T-cell (primary cell): ENCODE measurements at regions not wholly inside any gene's neighbourhood (a gene's known extent, or its start where the extent isn't known, plus 50 kb on each side); places are given as distances from the start of the nearest gene placed in this dataset.

Experiments used
- ATAC-seq, 4 experiments: fragments of 200-7000 bp in 3 of 4; fragments of 150-1000 bp in 1 of 4; cut with Tn5 transposase; replicated peaks in 1 of 4; 1 replicate in 3 of 4; 2 replicates in 1 of 4; pipeline ENCODE4 v1.10.0; 2021; ENCODE audit warnings: moderate library complexity in 3 of 4, mild to moderate bottlenecking in 2 of 4, moderate number of reproducible peaks in 1 of 4
- CTCF ChIA-PET, 2 donors: fragments of 300-600 bp; sonication (Branson Sonifier 250); formaldehyde crosslinking; loops; one replicate each; lab custom pipeline; 2022; ENCODE audit warnings: antibody characterized with exemption in 2 of 2; lab: Charles Lee
- POLR2A ChIA-PET, 2 donors: fragments of 300-600 bp; sonication (Branson Sonifier 250); formaldehyde crosslinking; loops; one replicate each; lab custom pipeline; 2022; ENCODE audit warnings: antibody characterized with exemption in 2 of 2; lab: Charles Lee
- DNase-seq, 35 experiments: peaks; one replicate each; pipeline versions ENCODE4 v3.0.0 to v3.0.0-alpha.2; 2013 to 2023
- H3K27ac ChIP-seq: one replicate; pipeline ENCODE4 v1.5.1; 2013; ENCODE audit warnings: low read length
- H3K27me3 ChIP-seq, 2 experiments: replicated peaks in 1 of 2; 1 replicate in 1 of 2; 2 replicates in 1 of 2; pipeline versions ENCODE4 v1.6.1 to v1.7.0; 2013; ENCODE audit warnings: low read length in 1 of 2, mixed read lengths in 1 of 2; ENCODE audit not compliant: control insufficient read depth in 2 of 2, insufficient read depth in 2 of 2; ENCODE audit errors: extremely low read depth in 1 of 2
- H3K36me3 ChIP-seq, 2 donors: 1 replicate in 1 of 2; 2 replicates in 1 of 2; pipeline versions ENCODE4 v1.6.1 to v1.7.0; 2013; ENCODE audit warnings: low read length in 1 of 2; ENCODE audit not compliant: control insufficient read depth in 2 of 2, insufficient read depth in 1 of 2; ENCODE audit errors: extremely low read depth in 1 of 2
- H3K4me1 ChIP-seq, 2 experiments: 1 replicate in 1 of 2; 2 replicates in 1 of 2; pipeline versions ENCODE4 v1.6.1 to v1.7.0; 2013; ENCODE audit warnings: low read length in 2 of 2, mixed read lengths in 1 of 2; ENCODE audit not compliant: insufficient read depth in 2 of 2, control insufficient read depth in 1 of 2; ENCODE audit errors: extremely low read depth in 1 of 2
- H3K4me3 ChIP-seq, 2 donors: 1 replicate in 1 of 2; 2 replicates in 1 of 2; pipeline versions ENCODE4 v1.5.1 to v1.7.0; 2013; ENCODE audit warnings: mild to moderate bottlenecking in 2 of 2, low read length in 1 of 2, moderate library complexity in 1 of 2; ENCODE audit not compliant: control insufficient read depth in 1 of 2; ENCODE audit errors: extremely low read depth in 1 of 2
- H3K9me3 ChIP-seq: 2 replicates; pipeline ENCODE4 v1.7.0; 2013
- H3K27ac Mint-ChIP-seq, 2 donors: one replicate each; pipeline ENCODE4 v1.8.0; 2020 to 2021; ENCODE audit warnings: mild to moderate bottlenecking in 2 of 2, mixed read lengths in 2 of 2
- H3K27me3 Mint-ChIP-seq, 2 donors: one replicate each; pipeline ENCODE4 v1.8.0; 2021 to 2022; ENCODE audit warnings: mixed read lengths in 2 of 2
- H3K36me3 Mint-ChIP-seq: one replicate; pipeline ENCODE4 v1.8.0; 2021; ENCODE audit warnings: mixed read lengths
- H3K4me1 Mint-ChIP-seq, 3 donors: one replicate each; pipeline ENCODE4 v1.8.0; 2020 to 2022; ENCODE audit warnings: mixed read lengths in 3 of 3, mild to moderate bottlenecking in 1 of 3
- H3K4me3 Mint-ChIP-seq, 3 donors: one replicate each; pipeline ENCODE4 v1.8.0; 2020 to 2022; ENCODE audit warnings: mild to moderate bottlenecking in 3 of 3, mixed read lengths in 3 of 3, moderate library complexity in 3 of 3
- H3K9me3 Mint-ChIP-seq, 3 donors: one replicate each; pipeline ENCODE4 v1.8.0; 2020 to 2022; ENCODE audit warnings: mixed read lengths in 3 of 3
- WGBS: methylation state at CpG from one replicate; pipeline ENCODE4 v1.1.5; 2013; ENCODE audit warnings: missing lambda C conversion rate; ENCODE audit not compliant: insufficient coverage; 5-methylcytosine and 5-hydroxymethylcytosine counted together

- Histone ChIP-seq H3K4me3 (no peak overlapping the region), H3K27me3 (no peaks in the 10 kb centered on the region), H3K9me3 (no peaks in the 10 kb centered on the region), H3K36me3 (no peaks in the 10 kb centered on the region), H3K4me1 (no peaks in the 10 kb centered on the region), H3K27ac (no peak overlapping the region)
- H3K27ac Mint-ChIP-seq = no peak overlapping the region
- no peak overlapping the region for H3K4me3 Mint-ChIP-seq
- no peak for ATAC-seq
- H3K36me3 Mint-ChIP-seq = no peaks in the 10 kb centered on the region
- H3K4me1 Mint-ChIP-seq = no peaks in the 10 kb centered on the region
- WGBS = no CpG with 5 or more reads among the region's 6 CpGs
- CTCF ChIA-PET = no interaction called here
- POLR2A ChIA-PET = no interaction called here
- peaks cover 0 to 6% (median 0%) of the 10 kb centered on the region in 3 donors for H3K9me3 Mint-ChIP-seq
- H3K27me3 Mint-ChIP-seq = no peaks in the 10 kb centered on the region
- DNase-seq = no peak
These were observed 255.7 kb upstream of the PPARGC1A start for GRCh38 chr4:24145591-24145990.

- no peaks in the 10 kb centered on the region for H3K9me3 ChIP-seq
- no peaks in the 10 kb centered on the region for H3K36me3 ChIP-seq
- H3K4me3 ChIP-seq = no peak overlapping the region
- no peak overlapping the region for H3K27ac ChIP-seq
- Mint-ChIP-seq H3K4me1 (no peaks in the 10 kb centered on the region), H3K4me3 (no peak overlapping the region), H3K36me3 (no peaks in the 10 kb centered on the region), H3K27ac (no peak overlapping the region), H3K27me3 (no peaks in the 10 kb centered on the region), H3K9me3 (peaks cover 0 to 6% (median 0%) of the 10 kb centered on the region in 3 donors)
- 45% methylated on average over 2 of the region's 5 CpGs for WGBS
- DNase-seq (no peak), ATAC-seq (no peak)
- H3K27me3 ChIP-seq = no peaks in the 10 kb centered on the region
- ChIA-PET CTCF (no interaction called here), POLR2A (interaction anchor here in 1 of 2 donors (0.7 kb wide), 1 partner anchor 13 kb away, joined by 3 read pairs; no protein-coding TSS in a partner anchor)
- no peaks in the 10 kb centered on the region for H3K4me1 ChIP-seq
These were observed 254.5 kb upstream of the PPARGC1A start for GRCh38 chr4:24144381-24144780.

GRCh38 chr4:24143741-24144140 lies 253.9 kb upstream of the PPARGC1A start:
- Histone ChIP-seq H3K4me3 (no peak overlapping the region), H3K9me3 (no peaks in the 10 kb centered on the region), H3K36me3 (no peaks in the 10 kb centered on the region), H3K27ac (no peak overlapping the region), H3K27me3 (no peaks in the 10 kb centered on the region), H3K4me1 (no peaks in the 10 kb centered on the region)
- CTCF ChIA-PET = no interaction called here
- Mint-ChIP-seq H3K4me1 (no peaks in the 10 kb centered on the region), H3K9me3 (peaks cover 0 to 6% (median 0%) of the 10 kb centered on the region in 3 donors), H3K27me3 (no peaks in the 10 kb centered on the region), H3K27ac (no peak overlapping the region), H3K36me3 (no peaks in the 10 kb centered on the region), H3K4me3 (no peak overlapping the region)
- ATAC-seq (no peak), DNase-seq (no peak)
- POLR2A ChIA-PET = no interaction called here
- 50% methylated on average over 3 of the region's 3 CpGs for WGBS

GRCh38 chr4:24141836-24142235 lies 252.0 kb upstream of the PPARGC1A start:
- Histone ChIP-seq H3K9me3 (no peaks in the 10 kb centered on the region), H3K4me1 (no peaks in the 10 kb centered on the region), H3K4me3 (no peak overlapping the region), H3K27me3 (no peaks in the 10 kb centered on the region), H3K27ac (no peak overlapping the region), H3K36me3 (no peaks in the 10 kb centered on the region)
- ATAC-seq (no peak), DNase-seq (no peak)
- WGBS = 25% methylated on average over 2 of the region's 3 CpGs
- H3K9me3 Mint-ChIP-seq = peaks cover 0 to 6% (median 0%) of the 10 kb centered on the region in 3 donors
- H3K4me3 Mint-ChIP-seq = no peak overlapping the region
- ChIA-PET CTCF (no interaction called here), POLR2A (no interaction called here)
- no peaks in the 10 kb centered on the region for H3K36me3 Mint-ChIP-seq
- no peaks in the 10 kb centered on the region for H3K4me1 Mint-ChIP-seq
- H3K27ac Mint-ChIP-seq = no peak overlapping the region
- H3K27me3 Mint-ChIP-seq = no peaks in the 10 kb centered on the region

DNA sequence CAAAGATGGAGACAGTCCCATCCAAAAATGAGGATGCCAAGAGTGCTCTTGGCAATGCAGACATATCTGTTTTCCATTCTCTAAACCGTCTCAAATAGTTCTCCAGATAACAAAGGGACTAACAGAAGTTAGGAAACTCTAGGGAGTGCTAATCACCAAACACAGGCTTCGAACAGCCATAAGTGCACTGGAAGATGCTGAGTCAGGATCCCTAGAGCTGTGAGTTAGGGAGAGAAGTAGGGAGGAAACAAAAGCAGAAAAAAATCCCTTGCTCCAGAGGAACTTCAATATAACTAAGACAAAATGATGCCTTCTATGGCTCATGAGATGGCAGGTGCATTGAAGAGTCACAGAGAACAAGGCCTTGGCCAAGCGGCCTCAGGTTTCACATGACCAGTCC lies 251.0 kb upstream of the PPARGC1A start:
- ATAC-seq (no peak), DNase-seq (no peak)
- ChIA-PET CTCF (no interaction called here), POLR2A (no interaction called here)
- no peaks in the 10 kb centered on the region for H3K4me1 Mint-ChIP-seq
- Histone ChIP-seq H3K9me3 (no peaks in the 10 kb centered on the region), H3K27me3 (no peaks in the 10 kb centered on the region), H3K27ac (no peak overlapping the region), H3K36me3 (no peaks in the 10 kb centered on the region), H3K4me1 (no peaks in the 10 kb centered on the region), H3K4me3 (no peak overlapping the region)
- no peak overlapping the region for H3K27ac Mint-ChIP-seq
- 100% methylated on average over 1 of the region's 3 CpGs for WGBS
- no peaks in the 10 kb centered on the region for H3K27me3 Mint-ChIP-seq
- no peaks in the 10 kb centered on the region for H3K36me3 Mint-ChIP-seq
- H3K4me3 Mint-ChIP-seq = no peak overlapping the region
- peaks cover 0 to 6% (median 0%) of the 10 kb centered on the region in 3 donors for H3K9me3 Mint-ChIP-seq

GRCh38 chr4:24137671-24138601 lies 248.1 kb upstream of the PPARGC1A start:
- H3K27me3 ChIP-seq = no peaks in the 10 kb centered on the region
- 52% methylated on average over 7 of the region's 8 CpGs for WGBS
- no peaks in the 10 kb centered on the region for H3K27me3 Mint-ChIP-seq

More at GRCh38 chr4:24137671-24138601, 248.1 kb upstream of the PPARGC1A start:
- Histone ChIP-seq H3K27ac (no peak overlapping the region), H3K9me3 (no peaks in the 10 kb centered on the region), H3K4me1 (no peaks in the 10 kb centered on the region), H3K36me3 (no peaks in the 10 kb centered on the region), H3K4me3 (no peak overlapping the region)
- DNase-seq = no peak
- no peak for ATAC-seq
- H3K27ac Mint-ChIP-seq = no peak overlapping the region
- no peaks in the 10 kb centered on the region for H3K4me1 Mint-ChIP-seq
- H3K9me3 Mint-ChIP-seq = peaks cover 0 to 6% (median 2%) of the 10 kb centered on the region in 3 donors
- no peak overlapping the region for H3K4me3 Mint-ChIP-seq
- no peaks in the 10 kb centered on the region for H3K36me3 Mint-ChIP-seq
- ChIA-PET POLR2A (no interaction called here), CTCF (no interaction called here)
